ENCODE measurements at regions not wholly inside any gene's neighbourhood (a gene's known extent, or its start where the extent isn't known, plus 50 kb on each side); places are given as distances from the start of the nearest gene placed in this dataset.

DNA sequence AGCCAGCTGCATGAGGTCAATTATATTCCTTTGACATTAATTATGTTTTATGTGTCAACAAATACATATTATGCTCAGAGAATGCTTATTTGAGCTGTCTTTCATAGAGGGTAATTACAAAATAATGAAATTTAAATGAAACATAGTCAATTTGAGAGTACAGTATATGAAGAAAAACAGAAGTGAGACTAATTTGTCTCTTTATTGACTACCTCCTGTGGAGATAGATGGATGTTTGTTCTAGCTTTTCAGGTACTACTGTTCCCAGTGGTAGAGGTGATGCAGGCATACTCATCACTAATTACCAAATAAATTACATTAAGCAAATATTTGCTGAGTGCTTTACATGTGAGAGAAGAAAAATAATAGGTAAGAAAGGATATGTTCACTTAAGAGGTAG is 1129.6 kb downstream of the OTOL1 start:
- TF ChIP-seq, protein P1, sequence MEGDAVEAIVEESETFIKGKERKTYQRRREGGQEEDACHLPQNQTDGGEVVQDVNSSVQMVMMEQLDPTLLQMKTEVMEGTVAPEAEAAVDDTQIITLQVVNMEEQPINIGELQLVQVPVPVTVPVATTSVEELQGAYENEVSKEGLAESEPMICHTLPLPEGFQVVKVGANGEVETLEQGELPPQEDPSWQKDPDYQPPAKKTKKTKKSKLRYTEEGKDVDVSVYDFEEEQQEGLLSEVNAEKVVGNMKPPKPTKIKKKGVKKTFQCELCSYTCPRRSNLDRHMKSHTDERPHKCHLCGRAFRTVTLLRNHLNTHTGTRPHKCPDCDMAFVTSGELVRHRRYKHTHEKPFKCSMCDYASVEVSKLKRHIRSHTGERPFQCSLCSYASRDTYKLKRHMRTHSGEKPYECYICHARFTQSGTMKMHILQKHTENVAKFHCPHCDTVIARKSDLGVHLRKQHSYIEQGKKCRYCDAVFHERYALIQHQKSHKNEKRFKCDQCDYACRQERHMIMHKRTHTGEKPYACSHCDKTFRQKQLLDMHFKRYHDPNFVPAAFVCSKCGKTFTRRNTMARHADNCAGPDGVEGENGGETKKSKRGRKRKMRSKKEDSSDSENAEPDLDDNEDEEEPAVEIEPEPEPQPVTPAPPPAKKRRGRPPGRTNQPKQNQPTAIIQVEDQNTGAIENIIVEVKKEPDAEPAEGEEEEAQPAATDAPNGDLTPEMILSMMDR (IDR thresholded peaks at IDR 0.05): no peak
- TF ChIP-seq POLR2AphosphoS5 (IDR thresholded peaks at IDR 0.05) (no peak), POLR2A (IDR thresholded peaks at IDR 0.05) (no peak), EP300 (IDR thresholded peaks at IDR 0.05) (no peak)
